HS-27A (cell line): ENCODE measurements at regions not wholly inside any gene's neighbourhood (a gene's known extent, or its start where the extent isn't known, plus 50 kb on each side); places are given as distances from the start of the nearest gene placed in this dataset.
"Not testable (repeated sequence)": the region's sequence is repeated elsewhere in the genome, so short reads cannot be mapped to it uniquely, and the experiment has no call there.

Source experiments
- DNase-seq: peaks from one replicate; pipeline ENCODE4 v3.0.0-alpha.2; 2012; ENCODE audit warnings: low read depth, missing footprints

- no peak for DNase-seq
Measured at GRCh38 chr1:73475316-73475870, 722.6 kb downstream of the LRRIQ3 start.

- no peak for DNase-seq
Measured at GRCh38 chr1:73472810-73473209, 725.2 kb downstream of the LRRIQ3 start.

- DNase-seq: no peak
Measured at GRCh38 chr1:73467731-73468130, 730.2 kb downstream of the LRRIQ3 start.

- DNase-seq: no peak
Measured at GRCh38 chr1:73463873-73464272, 734.1 kb downstream of the LRRIQ3 start.

GRCh38 chr1:73452522-73452921 is 745.5 kb downstream of the LRRIQ3 start:
- DNase-seq: no peak

GRCh38 chr1:73450668-73451067 is 747.3 kb downstream of the LRRIQ3 start:
- DNase-seq: not testable (repeated sequence)

GRCh38 chr1:73411479-73411878 is 786.5 kb downstream of the LRRIQ3 start:
- DNase-seq: no peak

GRCh38 chr1:73401666-73402065 is 796.3 kb downstream of the LRRIQ3 start:
- DNase-seq: no peak

GRCh38 chr1:73382966-73383365 is 815.0 kb downstream of the LRRIQ3 start:
- DNase-seq: no peak

GRCh38 chr1:73366734-73367413 is 831.1 kb downstream of the LRRIQ3 start:
- no peak for DNase-seq

GRCh38 chr1:73359001-73359400 is 839.0 kb downstream of the LRRIQ3 start:
- no peak for DNase-seq

GRCh38 chr1:73356485-73356884 is 841.5 kb downstream of the LRRIQ3 start:
- DNase-seq: no peak

GRCh38 chr1:73343947-73344346 is 854.0 kb downstream of the LRRIQ3 start:
- no peak for DNase-seq

GRCh38 chr1:73333847-73334503 is 864.0 kb downstream of the LRRIQ3 start:
- DNase-seq: no peak

GRCh38 chr1:73331726-73332125 is 866.2 kb downstream of the LRRIQ3 start:
- DNase-seq: no peak

- no peak for DNase-seq
Measured at GRCh38 chr1:73327998-73328397, 870.0 kb downstream of the LRRIQ3 start.

GRCh38 chr1:73327180-73327793 is 870.7 kb downstream of the LRRIQ3 start:
- no peak for DNase-seq

- DNase-seq: no peak
Measured at GRCh38 chr1:73326663-73327062, 871.3 kb downstream of the LRRIQ3 start.

GRCh38 chr1:73310797-73311381 is 887.1 kb downstream of the LRRIQ3 start:
- no peak for DNase-seq

- DNase-seq: no peak
Measured at GRCh38 chr1:73306899-73307555, 890.9 kb downstream of the LRRIQ3 start.

GRCh38 chr1:73273886-73274285 is 924.1 kb downstream of the LRRIQ3 start:
- DNase-seq: no peak

GRCh38 chr1:73245196-73245595 is 952.8 kb downstream of the LRRIQ3 start:
- DNase-seq: not testable (repeated sequence)
